HG03139 (cell line): ENCODE measurements at regions not wholly inside any gene's neighbourhood (a gene's known extent, or its start where the extent isn't known, plus 50 kb on each side); places are given as distances from the start of the nearest gene placed in this dataset.

ENCODE experiments used
- ATAC-seq: cut with Tn5 transposase; IDR thresholded peaks from one replicate; pipeline ENCODE4 v1.9.1; 2021; ENCODE audit not compliant: unreplicated experiment

DNA sequence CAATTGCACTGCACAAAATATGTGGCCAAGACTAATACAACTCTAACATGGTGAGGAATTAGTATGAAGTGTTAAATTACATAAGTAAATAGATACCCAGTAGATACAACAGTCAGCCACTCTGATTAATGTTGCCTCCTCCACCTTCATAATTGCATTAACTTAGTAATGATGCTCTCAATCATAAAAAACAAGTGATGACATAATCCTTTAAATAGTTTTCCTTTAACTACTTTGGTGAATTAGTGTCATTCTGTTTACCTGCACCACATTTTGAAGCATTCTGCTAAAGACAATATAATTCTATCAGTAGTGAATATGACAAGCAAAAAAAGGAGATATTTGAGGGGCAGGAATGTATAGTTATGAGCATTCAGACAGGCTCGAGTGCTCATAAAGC lies 265.9 kb upstream of the SLC24A2 start:
- ATAC-seq = no peak

DNA sequence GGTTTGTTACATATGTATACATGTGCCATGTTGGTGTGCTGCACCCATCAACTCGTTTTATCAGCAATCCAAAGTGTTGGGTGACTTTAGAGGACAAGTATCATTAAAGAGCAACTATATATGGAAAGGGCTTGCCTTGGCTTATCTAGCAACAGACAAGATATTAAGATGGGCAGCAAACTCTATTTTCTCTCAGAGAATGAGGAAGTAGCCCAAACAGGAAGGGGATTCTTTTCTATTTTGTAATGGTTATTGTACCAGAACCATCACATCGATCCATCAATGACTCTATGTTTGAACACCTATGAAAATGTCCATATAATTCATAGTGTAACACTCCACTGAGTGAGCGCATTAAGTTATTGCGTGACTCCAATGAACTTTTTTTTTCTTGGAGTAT lies 260.1 kb upstream of the SLC24A2 start:
- ATAC-seq = no peak

DNA sequence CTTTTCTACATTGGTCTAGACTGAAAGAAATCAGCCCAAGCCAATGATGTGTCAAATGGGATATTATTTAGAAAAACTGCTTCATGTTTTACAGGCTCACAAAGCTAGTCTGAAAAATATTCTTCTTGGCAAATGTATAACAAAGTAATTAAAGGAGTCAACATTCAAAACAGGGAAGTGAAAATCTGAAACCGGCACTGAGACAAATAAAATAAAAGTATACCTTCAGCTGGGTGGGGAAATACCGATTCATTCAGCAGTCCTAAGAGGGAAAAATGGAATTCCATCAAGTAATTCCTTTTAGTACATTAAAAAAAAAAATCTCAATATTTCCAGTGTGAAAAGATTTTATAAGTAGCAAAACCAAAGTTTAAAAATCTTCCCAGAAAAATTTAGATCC lies 259.6 kb upstream of the SLC24A2 start:
- ATAC-seq = no peak

DNA sequence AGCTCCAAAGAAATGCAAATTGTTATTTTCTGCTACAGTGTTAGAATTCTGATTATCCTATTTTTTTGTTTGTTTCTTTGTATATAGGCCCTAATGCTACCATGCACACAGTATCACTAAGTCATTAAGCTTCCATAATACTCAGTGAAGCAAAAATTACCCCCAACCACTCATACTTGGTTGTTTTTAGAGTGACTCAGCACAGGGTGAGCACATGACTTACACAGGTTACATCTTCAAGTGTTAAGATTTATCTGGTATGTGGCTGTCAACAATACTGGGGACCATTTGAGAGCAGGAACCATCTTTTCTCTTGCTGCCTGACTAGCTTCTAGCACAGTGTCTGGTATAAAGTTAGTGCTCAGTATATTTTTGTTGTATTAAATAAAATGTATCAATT lies 255.8 kb upstream of the SLC24A2 start:
- ATAC-seq = no peak

DNA sequence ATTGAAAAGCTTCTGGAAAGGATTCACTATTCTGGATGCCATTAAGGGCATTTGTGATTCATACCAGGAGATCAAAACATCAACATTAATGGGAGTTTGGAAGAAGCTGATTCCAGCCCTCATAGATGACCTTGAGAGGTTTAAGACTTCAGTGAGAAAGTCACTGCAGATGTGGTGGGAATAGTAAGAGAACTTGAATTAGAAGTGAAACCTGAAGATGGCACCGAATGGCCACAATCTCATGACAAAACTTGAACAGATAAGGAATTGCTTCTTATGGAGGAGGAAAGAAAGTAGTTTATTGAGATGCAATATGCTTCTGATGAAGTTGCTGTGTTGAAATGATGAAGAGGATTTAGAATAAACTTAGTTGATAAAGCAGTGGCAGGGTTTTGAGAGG lies 254.6 kb upstream of the SLC24A2 start:
- ATAC-seq = peak; percentile 40

DNA sequence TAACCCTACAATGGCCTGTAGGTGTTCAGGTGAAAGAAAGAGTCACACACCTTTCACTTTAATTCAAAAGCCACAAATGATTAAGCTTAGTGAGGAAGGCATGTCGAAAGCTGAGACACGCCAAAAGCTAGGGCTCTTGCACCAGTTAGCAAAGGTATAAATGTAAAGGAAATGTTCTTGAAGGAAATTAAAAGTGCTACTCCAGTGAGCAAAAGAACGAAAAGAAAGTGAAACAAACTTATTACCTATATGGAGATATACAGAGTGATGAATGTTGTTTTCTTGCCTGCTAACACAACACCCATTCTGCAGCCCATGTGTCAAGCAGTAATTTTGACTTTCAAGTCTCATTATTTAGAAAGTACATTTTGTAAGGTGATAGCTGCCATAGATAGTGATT lies 254.2 kb upstream of the SLC24A2 start:
- ATAC-seq = peak; percentile 64

DNA sequence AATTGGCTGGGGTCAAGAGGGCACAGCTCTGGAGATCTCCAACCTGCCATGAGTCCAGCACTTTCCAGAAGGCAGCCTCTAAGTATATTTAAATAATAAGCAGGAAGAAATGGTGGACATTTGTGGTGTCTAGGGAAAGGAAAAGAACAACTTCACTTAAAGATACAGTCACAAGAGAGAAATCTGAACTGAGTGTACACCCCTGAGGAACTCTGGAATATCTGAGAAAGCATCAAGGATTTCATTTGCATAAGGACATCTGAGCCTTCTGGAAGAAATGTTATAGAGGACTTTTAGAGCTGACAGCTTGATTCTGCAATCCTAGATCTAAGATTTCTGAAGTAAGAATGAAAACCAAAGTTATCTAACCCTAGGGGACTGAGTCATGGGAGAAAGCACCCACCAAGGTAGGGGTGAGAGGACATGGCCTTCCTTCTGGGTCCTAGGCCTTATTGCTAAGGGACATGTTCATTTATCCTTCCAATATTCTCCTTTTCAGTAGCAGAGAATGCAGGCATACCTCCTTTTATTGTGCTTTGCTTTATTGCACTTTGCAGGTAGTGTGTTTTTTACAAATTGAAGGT lies 253.4 kb upstream of the SLC24A2 start:
- no peak for ATAC-seq

DNA sequence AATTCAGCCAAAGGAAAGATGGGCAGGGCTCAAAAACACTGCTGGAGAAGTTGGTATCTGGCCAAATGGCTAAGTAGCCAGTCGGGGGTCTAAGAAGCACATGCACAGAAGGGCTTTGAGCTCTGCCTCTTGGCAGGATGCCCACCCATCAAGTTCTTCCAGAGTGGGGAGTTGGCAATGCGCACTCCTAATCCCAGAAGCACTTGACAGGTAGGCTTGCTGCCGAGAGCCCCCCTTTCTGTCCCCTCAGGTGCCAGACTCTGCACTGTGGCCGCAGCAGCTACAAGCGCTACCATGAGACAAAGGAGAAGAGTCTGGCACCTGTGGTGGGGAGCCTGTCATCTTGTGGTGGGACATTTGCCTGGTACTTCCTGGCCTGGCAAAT lies 252.9 kb upstream of the SLC24A2 start:
- no peak for ATAC-seq

DNA sequence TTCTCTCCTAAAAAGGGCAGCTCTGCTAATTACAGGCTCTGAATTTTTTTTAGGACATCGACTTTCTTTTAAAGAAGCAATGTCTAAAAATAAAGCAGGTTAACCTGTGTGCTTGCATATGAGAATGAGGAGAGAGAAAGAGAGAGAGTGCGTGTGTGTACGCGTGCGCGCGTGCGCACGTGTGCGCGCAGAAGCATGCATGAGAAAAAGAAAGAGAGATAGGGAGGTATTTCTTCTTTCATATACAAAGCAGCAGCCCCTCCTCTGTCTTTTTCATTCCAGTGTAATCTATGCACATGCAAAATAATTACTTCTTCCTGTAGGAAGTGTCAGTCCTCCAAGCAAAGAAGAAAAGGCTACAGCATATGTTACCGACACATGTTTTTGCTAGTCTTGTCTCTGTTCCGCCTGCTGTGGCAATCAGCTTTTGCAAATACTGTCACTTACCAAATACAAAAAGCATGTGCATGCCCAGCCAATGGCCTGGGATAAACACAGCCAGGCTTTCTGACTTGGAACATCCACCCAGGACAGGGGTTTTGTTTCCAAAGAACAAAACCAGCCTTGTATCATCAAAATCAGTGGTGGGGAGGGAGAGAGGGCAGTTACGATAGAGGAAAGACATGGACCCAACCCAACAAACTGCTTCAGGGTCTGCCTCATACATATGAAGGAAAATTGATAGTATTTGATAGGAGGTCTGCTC lies 252.3 kb upstream of the SLC24A2 start:
- no peak for ATAC-seq

DNA sequence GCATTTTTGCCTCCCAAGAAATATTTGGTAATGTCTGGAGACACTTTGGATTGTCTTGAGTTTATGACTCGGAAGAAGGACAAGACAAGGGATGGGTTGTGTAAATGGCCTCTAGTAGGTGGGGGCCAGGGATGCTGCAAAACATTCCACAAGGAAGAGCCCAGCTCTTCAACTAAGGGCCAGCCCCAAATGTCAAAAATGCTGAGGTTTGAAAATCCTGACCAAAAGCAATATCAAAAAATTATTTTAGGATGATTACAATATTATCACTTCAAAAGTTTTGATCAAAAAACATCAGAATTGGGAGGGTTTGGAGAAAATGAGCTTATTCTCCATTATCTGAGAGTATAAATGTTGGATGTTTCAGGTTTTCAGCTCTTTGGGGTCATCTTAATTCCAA lies 248.9 kb upstream of the SLC24A2 start:
- ATAC-seq = no peak

DNA sequence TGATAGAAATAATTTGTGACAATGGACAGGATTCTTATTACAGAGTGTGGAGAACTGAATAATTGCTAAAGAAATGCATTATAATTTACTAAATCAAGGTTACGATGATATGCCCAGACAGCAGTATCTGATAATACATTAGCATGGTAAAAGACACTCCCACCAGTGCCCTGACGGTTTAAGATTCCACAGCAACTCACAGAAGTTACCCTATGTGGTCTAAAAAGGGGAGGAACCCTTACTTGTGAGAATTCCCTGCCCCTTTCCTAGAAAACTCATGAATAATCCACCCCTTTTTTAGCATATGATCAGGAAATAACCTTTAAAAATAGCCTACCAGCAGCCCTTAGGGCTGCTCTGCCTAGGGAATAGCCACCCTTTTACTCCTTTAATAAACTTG lies 244.7 kb upstream of the SLC24A2 start:
- ATAC-seq = no peak

DNA sequence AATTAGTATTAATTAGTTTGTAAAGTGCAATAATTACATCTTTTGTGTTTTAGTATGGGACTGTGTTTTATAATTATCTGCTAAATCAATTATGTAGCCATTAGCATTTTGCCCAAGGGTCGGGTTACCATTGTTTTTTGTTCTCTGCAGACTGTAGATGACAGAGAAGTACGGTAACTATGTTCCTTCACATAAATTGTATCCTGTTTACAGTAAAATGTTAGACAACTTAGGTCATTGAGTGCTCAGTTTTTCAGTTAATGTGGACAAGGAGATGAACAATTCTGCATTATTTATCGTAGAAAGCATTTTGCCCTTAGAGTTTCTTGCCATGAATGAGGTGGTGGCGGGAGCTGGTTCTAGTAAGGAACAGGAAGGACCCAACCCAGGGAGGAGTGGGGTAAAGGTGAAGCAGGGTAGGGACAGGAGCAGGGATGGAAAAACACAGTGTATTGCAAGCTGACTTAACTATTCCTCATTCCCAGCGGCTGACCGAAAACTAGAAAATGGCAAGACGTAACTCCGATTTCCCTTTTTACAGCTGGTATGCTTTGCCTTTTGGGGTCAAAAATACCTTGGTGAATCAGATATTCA lies 243.7 kb upstream of the SLC24A2 start:
- ATAC-seq = no peak

DNA sequence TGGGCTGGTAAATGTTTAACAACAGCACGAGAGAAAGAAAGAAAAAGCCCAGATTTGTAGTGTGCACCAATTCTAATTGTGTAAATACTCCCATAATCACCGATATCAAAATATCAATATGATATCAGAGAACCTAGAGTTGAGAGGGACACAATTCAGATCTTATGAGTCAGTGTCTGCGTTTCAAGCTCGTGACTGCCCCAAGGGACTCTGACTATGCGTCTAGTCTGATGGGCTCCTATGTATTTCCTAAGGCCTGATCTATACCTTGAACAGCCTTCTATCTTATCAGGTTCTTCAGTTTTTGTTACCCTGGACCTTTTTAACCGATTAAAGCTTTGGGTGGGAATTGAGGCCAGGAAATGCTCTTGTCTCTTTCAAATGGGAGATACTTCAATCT lies 243.0 kb upstream of the SLC24A2 start:
- ATAC-seq = no peak

DNA sequence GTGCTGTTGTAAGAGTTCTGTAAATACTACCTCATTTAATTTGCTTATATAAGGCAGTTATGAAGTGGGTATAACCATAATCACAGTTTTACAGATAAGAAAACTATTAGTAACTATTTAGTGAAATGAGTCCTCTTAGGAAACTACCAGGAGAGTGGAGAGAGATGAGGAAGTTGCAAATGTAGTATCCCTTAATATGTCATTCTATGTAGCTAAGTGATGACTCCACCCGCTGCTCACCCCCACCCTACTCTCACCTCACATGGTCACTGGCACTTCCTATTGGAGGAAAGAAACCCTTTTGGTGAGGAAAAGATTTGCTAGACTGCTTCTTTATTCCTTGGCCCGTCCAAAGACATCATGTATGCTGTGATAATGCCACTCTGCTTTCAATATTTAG lies 241.8 kb upstream of the SLC24A2 start:
- no peak for ATAC-seq

DNA sequence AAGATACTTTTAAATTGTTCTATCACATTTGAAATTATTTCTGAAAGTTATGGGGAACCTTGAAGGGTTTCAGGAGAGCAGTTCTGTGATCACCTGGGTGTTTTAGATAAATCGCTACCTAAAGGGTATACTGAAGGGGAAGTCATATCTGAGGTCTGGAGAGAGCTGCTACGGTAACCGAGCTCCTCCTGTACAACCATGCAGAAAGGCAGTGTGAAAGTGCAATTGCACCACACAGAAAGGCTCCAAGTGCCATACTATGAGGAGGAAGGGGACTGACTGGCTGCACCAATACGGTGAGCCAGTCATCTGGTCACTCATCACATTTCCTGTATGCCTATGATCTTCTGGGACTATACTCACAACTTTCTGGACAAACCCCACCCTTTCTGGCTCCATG lies 241.4 kb upstream of the SLC24A2 start:
- no peak for ATAC-seq

DNA sequence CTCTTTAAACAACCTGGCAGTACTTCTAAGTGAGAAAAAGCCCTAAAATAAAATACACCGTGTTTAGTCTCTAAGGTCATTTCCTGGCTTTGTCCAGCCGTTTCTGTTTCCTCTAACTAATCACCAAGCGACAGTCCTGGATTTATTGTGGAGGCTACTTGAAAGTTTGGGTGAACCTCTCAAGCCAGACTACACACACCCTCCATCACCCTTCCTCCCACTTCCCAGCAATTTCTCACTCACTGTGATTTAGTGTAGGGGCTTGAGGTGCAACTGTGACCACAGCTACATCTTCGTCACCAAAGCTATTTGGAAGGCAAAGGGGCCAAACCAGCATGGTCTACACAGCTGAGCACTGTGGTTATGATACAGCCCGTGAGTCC lies 240.0 kb upstream of the SLC24A2 start:
- ATAC-seq = no peak

DNA sequence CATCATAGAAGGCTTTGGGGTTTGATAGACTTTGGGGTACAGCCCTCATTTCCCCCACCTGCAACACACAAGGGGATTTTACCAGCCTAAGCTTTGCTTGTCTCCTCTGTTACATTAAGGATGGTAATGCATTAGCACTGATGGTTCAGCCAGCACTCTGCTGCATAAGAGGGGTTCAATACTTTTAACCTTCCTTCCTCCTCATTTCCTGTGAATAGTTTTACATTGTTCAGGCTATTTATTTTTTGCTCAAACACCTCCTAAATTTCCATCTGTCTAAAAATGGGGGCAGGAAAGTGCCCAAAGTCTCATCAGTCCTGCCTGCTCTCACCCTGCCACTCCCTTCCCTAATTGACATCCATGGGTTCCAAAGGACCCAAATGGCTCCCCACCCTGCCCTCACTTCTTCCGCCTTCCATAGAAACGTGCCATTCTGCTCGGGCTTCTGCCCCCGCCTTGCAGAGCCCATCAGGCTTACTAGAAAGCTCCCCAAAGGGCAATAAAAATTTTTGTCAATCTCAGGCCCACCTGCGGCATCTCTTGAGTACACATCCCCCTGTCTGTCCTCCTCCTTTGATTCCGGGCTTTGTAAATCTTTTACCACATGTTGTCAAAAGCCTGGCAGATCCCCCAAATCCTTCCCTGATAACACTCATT lies 239.5 kb upstream of the SLC24A2 start:
- ATAC-seq = no peak

DNA sequence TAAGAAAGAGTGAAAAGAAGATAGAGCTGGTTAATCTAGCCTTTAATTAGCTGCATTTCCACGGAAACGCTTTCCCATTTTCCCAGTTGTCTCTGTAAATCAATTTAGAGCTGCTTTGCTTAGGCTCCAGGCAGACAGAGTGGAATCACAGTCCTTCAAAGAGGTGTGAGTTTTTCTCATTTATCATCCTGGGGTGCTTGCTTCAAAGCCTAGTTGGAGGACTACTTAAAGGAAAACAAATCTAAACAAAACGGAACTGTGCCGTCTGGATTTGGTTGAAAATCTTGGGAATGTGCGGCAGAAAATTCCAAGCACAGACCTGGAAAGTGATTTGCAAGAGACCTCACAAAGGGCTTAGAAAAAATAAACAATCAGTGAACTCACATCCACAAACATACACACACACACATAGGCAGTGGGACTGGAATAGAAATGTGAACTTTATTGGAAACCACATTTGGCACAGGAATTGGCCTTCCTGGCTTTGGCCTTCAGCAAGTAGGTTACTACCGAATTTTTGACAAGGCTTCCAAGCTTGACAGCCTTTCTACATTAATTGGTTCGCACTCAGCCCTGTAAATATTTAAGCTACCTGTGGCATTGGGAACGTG lies 235.2 kb upstream of the SLC24A2 start:
- ATAC-seq = no peak

DNA sequence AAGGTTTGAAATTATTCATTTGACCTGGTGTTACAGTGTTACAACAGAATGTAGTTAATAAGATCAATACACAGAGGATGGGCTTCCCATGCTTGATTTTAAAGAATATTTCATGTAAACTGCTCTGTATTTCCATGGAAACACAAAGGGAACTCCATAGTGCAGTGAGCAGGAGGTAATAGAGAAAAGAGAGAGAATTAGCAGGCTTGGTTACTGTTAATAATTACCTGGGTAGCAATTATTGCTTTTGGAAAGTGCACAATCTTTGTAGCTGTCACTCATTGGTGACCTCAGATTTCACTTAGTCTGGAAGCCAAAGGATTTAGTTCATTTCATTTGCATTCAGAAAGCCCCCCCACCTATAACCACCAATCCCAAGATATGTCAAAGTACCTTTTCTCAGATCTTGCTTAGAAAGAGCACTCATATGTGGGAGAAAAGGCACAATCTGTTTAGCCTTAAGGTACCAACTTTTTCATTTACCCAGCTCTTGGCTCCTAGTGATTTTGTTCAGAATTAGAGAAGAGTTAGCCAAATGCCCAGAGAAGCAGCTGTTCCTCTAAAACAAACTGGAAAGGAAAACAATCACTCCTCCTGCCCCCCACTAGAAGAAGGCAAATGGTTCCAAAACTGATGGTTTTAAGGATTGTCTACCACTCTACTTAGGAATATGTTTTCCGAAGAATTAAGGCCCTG lies 234.5 kb upstream of the SLC24A2 start:
- no peak for ATAC-seq

DNA sequence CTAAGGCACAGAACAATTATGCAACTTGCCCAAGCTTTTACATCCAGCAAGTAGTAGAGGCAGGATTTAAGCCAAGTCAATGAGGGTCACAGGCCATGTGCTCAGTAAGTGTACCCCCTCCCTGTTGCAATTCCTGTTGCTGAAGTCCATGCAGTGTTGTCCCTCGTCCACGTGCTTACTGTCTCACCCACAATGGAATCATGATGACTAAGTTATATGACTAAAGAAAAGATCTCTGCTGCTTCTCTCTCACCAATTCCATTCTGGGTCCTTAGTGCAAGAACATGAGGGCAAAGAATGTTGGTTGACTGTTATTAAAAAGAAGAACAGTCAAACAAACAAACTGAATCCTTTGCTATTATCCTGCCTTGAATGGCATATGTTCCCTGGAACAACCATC lies 233.6 kb upstream of the SLC24A2 start:
- no peak for ATAC-seq

DNA sequence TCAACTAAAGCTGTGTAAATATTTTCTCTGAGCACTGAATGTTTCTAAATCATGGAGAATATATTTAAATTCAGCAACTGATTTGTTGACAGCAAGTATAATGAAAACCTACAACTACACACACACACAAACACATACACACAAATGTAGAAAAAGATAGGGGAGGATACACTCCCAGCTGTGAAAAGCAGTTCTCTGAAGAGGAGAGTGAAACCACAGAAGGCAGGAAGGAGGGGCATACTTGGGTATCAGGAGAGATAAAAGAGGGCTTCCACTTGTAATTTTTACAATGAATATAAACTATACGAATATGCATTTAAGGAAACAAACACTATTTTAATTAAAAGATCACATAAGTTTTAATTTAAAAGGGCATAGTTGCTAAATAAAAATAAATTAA lies 227.8 kb upstream of the SLC24A2 start:
- ATAC-seq = no peak
